OCI-LY3 (cell line): ENCODE measurements at regions not wholly inside any gene's neighbourhood (a gene's known extent, or its start where the extent isn't known, plus 50 kb on each side); places are given as distances from the start of the nearest gene placed in this dataset.

Experiments
- H2AFZ ChIP-seq: fragments of 200-600, 300-600 bp; shearing (Covaris generic); 2 replicates; pipeline ENCODE4 v1.6.0; 2014; ENCODE audit warnings: antibody characterized with exemption, low read depth, low read length
- H3K27ac ChIP-seq: fragments of 200-600, 300-600 bp; sonication (generic); 2 replicates; pipeline ENCODE4 v1.5.1; 2014; ENCODE audit warnings: mild to moderate bottlenecking, low read length, moderate library complexity, mixed read lengths
- H3K27me3 ChIP-seq: fragments of 200-600, 300-600 bp; sonication (generic); 2 replicates; pipeline ENCODE4 v1.6.1; 2014; ENCODE audit warnings: low read depth, low read length, mixed read lengths
- H3K36me3 ChIP-seq: fragments of 200-600, 300-600 bp; sonication (generic); replicated peaks from 2 replicates; pipeline ENCODE3; 2014; ENCODE audit warnings: low read depth, low read length, mixed read lengths
- H3K4me1 ChIP-seq: fragments of 300-600, 200-600 bp; sonication (generic); 2 replicates; pipeline ENCODE4 v1.6.1; 2014; ENCODE audit warnings: low read length, mixed read lengths
- H3K4me2 ChIP-seq: fragments of 200-600, 300-600 bp; sonication (generic); 2 replicates; pipeline ENCODE4 v1.6.1; 2014; ENCODE audit warnings: low read length, mixed read lengths
- H3K4me3 ChIP-seq: fragments of 300-600, 200-600 bp; sonication (generic); 2 replicates; pipeline ENCODE4 v1.5.1; 2014; ENCODE audit warnings: antibody characterized with exemption, mild to moderate bottlenecking, low read length, moderate library complexity
- H3K79me2 ChIP-seq: fragments of 300-600, 200-600 bp; shearing (Covaris generic); 2 replicates; pipeline ENCODE4 v1.6.1; 2014; ENCODE audit warnings: mild to moderate bottlenecking, low read length, mixed read lengths
- H3K9ac ChIP-seq: fragments of 300-600, 200-600 bp; shearing (Covaris generic); 2 replicates; pipeline ENCODE4 v1.6.0; 2014; ENCODE audit warnings: mild to moderate bottlenecking, low read length, moderate library complexity
- H3K9me3 ChIP-seq: fragments of 200-600, 300-600 bp; shearing (Covaris generic); 2 replicates; pipeline ENCODE4 v1.6.1; 2014; ENCODE audit warnings: low read length, mixed read lengths; ENCODE audit not compliant: insufficient read depth
- H4K20me1 ChIP-seq: fragments of 200-600, 300-600 bp; sonication (generic); 2 replicates; pipeline ENCODE4 v1.6.1; 2016; ENCODE audit warnings: low read length, mixed read lengths; ENCODE audit not compliant: insufficient read depth
- EZH2phosphoT487 ChIP-seq: fragments of 200-600 bp; shearing (Covaris generic); IDR thresholded peaks from 2 replicates; pipeline ENCODE4 v1.6.1; 2018; ENCODE audit warnings: antibody characterized with exemption, mixed run types, low read depth
- TF ChIP-seq, protein P1 (sequence below): fragments of 200-600, 300-600 bp; sonication (generic); IDR thresholded peaks from 2 replicates; pipeline ENCODE4 v1.5.1; 2014; ENCODE audit warnings: antibody characterized with exemption, low read length, low read depth

DNA sequence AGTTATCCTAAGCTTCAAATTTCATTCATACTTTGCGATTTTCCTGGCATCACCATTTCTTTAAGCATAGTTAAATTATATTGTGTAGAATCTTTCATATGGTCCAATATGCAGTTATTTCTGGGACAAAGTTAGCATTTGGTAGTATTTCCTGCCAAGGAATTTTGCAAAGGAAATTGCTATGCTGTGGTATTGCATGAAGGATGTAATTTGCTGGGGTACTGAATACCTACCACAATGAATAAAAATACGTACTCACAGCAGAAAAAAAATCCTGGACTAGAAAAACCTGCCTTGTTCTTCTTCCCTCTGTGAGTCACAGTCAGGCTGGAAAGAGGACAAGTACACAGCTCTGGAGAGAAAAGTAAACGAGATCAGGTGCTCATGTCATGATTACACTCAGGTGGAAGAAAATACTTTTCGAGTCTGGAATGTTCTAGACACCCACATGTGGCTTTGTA lies 241.2 kb downstream of the PTBP2 start:
- Histone ChIP-seq H3K9ac (no peak overlapping the region), H3K27me3 (no peaks in the 10 kb centered on the region), H2AFZ (no peak overlapping the region), H3K36me3 (no peaks in the 10 kb centered on the region), H3K27ac (no peak overlapping the region), H3K4me3 (no peak overlapping the region), H3K79me2 (no peaks in the 10 kb centered on the region), H4K20me1 (no peaks in the 10 kb centered on the region), H3K4me1 (no peaks in the 10 kb centered on the region), H3K4me2 (no peak overlapping the region), H3K9me3 (no peaks in the 10 kb centered on the region)
- TF ChIP-seq, protein P1, sequence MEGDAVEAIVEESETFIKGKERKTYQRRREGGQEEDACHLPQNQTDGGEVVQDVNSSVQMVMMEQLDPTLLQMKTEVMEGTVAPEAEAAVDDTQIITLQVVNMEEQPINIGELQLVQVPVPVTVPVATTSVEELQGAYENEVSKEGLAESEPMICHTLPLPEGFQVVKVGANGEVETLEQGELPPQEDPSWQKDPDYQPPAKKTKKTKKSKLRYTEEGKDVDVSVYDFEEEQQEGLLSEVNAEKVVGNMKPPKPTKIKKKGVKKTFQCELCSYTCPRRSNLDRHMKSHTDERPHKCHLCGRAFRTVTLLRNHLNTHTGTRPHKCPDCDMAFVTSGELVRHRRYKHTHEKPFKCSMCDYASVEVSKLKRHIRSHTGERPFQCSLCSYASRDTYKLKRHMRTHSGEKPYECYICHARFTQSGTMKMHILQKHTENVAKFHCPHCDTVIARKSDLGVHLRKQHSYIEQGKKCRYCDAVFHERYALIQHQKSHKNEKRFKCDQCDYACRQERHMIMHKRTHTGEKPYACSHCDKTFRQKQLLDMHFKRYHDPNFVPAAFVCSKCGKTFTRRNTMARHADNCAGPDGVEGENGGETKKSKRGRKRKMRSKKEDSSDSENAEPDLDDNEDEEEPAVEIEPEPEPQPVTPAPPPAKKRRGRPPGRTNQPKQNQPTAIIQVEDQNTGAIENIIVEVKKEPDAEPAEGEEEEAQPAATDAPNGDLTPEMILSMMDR: no peak
- TF ChIP-seq EZH2phosphoT487: no peak

DNA sequence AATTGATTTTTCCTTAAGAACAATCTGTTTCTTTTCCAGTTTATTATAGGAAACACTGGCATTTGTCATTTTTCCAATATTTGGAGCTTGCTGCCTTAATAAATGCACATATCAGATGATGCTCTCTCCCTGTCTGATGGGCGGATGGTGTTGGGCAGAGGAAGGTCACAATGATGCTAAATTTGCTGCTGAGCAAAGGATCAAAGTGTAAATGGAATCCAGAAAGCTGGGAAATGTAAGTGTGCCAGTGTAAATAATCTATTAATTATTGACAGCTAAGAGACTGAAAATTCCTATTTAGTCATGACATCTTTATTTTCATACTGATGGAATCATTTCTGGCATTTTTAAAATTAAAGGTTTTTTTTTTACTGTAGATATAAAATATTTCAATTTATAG lies 243.2 kb downstream of the PTBP2 start:
- Histone ChIP-seq H3K4me2 (no peak overlapping the region), H3K4me3 (no peak overlapping the region), H4K20me1 (no peaks in the 10 kb centered on the region), H3K27me3 (no peaks in the 10 kb centered on the region), H3K36me3 (no peaks in the 10 kb centered on the region), H3K9ac (no peak overlapping the region), H3K4me1 (no peaks in the 10 kb centered on the region), H2AFZ (no peak overlapping the region), H3K9me3 (no peaks in the 10 kb centered on the region), H3K79me2 (no peaks in the 10 kb centered on the region), H3K27ac (no peak overlapping the region)
- TF ChIP-seq, protein P1: no peak
- no peak for TF ChIP-seq EZH2phosphoT487

DNA sequence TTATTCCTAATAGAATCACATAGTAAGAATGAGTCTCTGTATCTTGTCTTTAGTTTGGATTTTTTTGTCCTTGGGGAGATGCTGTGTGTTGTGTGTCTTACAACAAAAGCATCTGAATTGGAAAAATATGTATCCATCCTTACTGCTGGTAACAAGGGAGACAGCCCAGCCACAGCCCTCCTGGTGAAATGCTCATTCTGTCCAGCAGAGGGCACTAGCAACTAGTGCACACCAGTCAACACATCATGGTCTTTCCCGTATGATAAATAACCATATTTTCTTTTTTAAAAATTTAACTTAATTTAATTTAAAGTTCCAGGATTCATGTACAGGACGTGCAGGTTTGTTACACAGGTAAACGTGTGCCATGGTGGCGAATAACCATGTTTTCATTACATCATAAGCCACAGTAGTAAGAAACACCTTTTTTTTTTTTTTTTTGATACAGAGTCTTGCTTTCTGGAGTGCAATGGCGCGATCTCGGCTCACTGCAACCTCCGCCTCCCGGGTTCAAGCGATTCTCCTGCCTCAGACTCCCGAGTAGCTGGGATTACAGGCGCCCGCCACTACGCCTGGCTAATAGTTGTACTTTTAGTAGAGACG lies 245.1 kb downstream of the PTBP2 start:
- Histone ChIP-seq H3K79me2 (no peaks in the 10 kb centered on the region), H3K27ac (no peak overlapping the region), H2AFZ (no peak overlapping the region; the same call in 1 of the 2 replicates), H3K4me1 (no peaks in the 10 kb centered on the region), H3K27me3 (no peaks in the 10 kb centered on the region), H3K9me3 (no peaks in the 10 kb centered on the region), H4K20me1 (no peaks in the 10 kb centered on the region), H3K36me3 (no peaks in the 10 kb centered on the region), H3K4me2 (peak overlapping the region; percentile 43), H3K4me3 (peak overlapping the region; percentile 54), H3K9ac (no peak overlapping the region)
- TF ChIP-seq, protein P1: peak; percentile 60
- no peak for TF ChIP-seq EZH2phosphoT487

GRCh38 chr1:96967311-96967710 lies 245.7 kb downstream of the PTBP2 start:
- Histone ChIP-seq H2AFZ (no peak overlapping the region; the same call in 1 of the 2 replicates), H4K20me1 (no peaks in the 10 kb centered on the region), H3K4me2 (no peak overlapping the region), H3K9ac (no peak overlapping the region), H3K79me2 (no peaks in the 10 kb centered on the region), H3K4me1 (no peaks in the 10 kb centered on the region), H3K27ac (no peak overlapping the region), H3K9me3 (no peaks in the 10 kb centered on the region), H3K36me3 (no peaks in the 10 kb centered on the region), H3K27me3 (no peaks in the 10 kb centered on the region), H3K4me3 (no peak overlapping the region)
- no peak for TF ChIP-seq EZH2phosphoT487
- TF ChIP-seq, protein P1: no peak
